GM19099 (cell line): ENCODE measurements at regions not wholly inside any gene's neighbourhood (a gene's known extent, or its start where the extent isn't known, plus 50 kb on each side); places are given as distances from the start of the nearest gene placed in this dataset.

ENCODE experiments used
- POLR2A ChIP-seq: IDR thresholded peaks from 3 replicates; pipeline ENCODE4 v1.6.1; 2011; ENCODE audit warnings: low read depth; ENCODE audit not compliant: insufficient read length; ENCODE audit errors: extremely low read depth

- no peak for TF ChIP-seq POLR2A
These were observed 192.0 kb upstream of the LNX1 start for GRCh38 chr4:53783208-53783859.

DNA sequence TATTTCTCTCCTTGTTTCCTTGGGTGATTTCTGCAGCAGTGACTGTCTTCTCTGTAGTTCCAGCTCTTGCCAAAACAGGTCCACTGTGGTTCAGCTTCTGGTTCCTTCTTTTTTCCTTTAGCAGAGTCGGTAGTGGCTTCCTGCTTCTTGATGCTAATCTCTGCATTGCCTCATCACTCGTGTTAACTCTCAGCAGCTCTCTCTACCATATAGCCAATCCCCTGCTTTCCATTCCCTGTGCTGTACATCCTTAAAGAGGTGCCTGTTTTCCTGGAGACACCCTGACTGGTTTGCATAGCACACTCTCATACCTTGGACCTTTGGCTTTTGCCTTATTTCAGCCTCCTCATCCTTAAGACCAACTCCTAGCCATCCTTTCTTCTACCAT lies 191.2 kb upstream of the LNX1 start:
- TF ChIP-seq POLR2A: no peak

GRCh38 chr4:53781629-53782457 lies 190.6 kb upstream of the LNX1 start:
- no peak for TF ChIP-seq POLR2A

DNA sequence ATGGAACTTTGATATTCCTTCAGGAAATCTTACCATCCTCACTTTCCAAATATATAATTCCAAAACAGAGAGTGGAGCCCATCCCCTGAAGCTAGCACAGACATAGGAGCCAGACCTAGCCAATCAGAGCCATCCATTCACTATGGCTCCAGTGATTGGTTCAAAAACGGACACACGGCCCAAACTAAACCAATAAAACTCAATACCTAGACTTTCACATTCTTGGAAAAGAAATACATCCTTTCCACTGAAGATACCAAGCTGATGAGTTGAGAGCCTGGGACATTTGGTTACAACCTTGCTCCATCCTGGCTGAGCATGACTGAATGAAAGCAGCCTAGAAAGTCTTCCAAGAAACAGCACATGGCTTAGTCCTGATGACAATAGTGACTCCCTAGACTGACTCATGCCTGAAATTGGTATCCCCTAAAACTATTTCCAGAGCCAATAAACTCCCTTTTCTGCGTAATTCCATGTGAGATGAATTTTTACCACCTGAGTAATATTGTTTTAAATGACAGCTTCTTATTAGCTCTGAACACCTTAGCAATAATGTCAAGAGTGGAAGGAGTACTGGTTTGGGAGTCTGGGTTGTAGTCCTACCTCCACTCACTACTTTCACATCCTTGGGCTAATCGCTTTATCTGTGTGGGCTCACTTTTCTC lies 189.6 kb upstream of the LNX1 start:
- TF ChIP-seq POLR2A: no peak

- no peak for TF ChIP-seq POLR2A
These were observed 187.7 kb upstream of the LNX1 start for GRCh38 chr4:53779025-53779424.

- TF ChIP-seq POLR2A: no peak
These were observed 186.9 kb upstream of the LNX1 start for GRCh38 chr4:53778155-53778554.

DNA sequence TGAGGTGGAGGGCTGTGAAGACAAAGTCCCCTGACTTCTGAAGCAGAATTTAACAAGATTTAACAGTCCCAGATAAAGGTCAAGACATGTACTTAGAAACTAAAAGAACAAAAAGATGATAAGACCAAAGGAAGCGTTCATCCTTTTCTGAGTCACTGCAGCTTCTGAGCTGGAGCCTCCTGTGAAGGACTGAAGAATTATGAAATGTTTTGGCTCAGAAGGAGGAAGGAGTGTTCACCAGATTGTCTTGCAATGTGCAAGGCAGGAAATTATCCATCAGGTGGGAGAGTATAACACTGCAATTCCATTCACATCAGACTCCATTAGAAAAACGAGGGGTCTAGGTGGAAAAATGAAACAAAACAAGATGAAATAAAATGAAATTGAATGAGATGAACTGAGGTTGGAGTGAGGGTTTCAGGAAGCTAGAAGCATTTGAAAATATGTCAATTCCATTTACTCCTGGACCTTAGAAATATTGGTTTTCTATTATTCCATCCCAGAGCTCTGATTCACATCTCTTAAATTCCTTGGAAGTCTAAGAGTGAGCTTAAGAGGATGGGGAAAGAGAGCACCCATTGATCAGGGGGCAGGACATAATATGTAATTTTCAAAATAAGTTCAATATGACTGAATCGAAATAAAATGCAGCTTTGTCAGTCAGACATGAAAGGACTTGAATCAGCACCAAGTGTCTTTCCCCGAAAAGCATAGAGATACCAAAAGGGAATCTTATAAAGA lies 186.1 kb upstream of the LNX1 start:
- no peak for TF ChIP-seq POLR2A

DNA sequence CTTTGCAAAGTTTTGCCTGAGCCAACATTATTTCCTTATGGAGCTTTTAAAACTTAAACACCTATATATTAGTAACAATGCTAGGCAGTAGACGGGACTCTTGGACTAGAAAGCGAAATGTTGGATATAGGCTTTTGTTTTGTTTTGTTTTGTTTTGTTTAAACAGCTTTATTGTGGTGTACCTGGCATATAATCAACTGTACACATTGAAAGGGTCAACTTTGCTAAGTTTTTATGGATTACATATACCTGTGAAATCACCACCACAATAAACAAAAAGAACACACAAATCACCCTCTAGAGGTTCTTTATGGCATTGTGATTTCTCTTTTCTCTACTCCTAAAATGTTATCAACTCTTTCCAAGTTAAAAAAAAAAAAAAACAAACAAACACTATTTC lies 184.9 kb upstream of the LNX1 start:
- no peak for TF ChIP-seq POLR2A

- TF ChIP-seq POLR2A: no peak
These were observed 184.1 kb upstream of the LNX1 start for GRCh38 chr4:53775381-53775780.

GRCh38 chr4:53771326-53771725 lies 180.0 kb upstream of the LNX1 start:
- TF ChIP-seq POLR2A: no peak

GRCh38 chr4:53767482-53767881 lies 176.2 kb upstream of the LNX1 start:
- TF ChIP-seq POLR2A: no peak

- TF ChIP-seq POLR2A: no peak
These were observed 173.6 kb upstream of the LNX1 start for GRCh38 chr4:53764761-53765490.

GRCh38 chr4:53763813-53764597 lies 172.7 kb upstream of the LNX1 start:
- no peak for TF ChIP-seq POLR2A

DNA sequence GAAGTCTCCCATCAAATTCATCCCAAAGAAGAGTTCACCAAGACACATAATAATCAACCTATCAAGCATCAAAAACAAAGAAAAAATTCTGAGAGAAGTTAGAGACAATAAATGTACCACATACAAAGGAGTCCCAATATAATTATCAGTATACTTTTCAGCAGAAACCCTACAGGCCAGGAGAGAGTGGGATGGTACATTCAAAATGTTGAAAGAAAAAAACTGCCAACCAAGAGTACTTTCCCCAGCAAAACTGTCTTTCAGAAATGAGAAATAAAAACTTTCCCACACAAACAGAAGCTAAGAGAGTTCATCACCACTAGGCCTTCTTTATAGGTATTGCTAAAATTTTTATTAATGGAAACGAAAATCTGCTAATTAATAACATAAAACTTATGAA lies 164.4 kb upstream of the LNX1 start:
- no peak for TF ChIP-seq POLR2A

DNA sequence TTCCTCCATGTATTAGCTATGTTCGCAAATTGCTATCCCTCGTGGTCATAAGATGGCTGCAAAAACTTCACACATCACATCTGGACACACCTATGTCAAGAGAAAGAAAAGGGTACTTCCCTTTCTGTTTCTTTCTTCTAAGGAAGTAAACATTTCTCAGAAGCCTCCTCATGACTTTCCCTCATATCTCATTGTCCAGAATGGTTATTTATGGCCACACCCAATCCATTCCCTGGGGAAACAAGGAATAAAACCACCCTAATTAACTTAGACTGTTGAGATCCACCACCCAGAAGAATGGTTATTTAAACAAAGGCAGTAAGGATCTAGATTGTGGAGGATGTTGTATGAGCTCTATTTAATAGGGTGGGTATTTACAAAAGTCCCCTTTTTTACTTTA lies 160.8 kb upstream of the LNX1 start:
- TF ChIP-seq POLR2A: no peak
